Liver (tissue), 8 donors: ENCODE measurements at regions not wholly inside any gene's neighbourhood (a gene's known extent, or its start where the extent isn't known, plus 50 kb on each side); places are given as distances from the start of the nearest gene placed in this dataset.

Source experiments
- DNase-seq: peaks from one replicate; pipeline ENCODE4 v3.0.0-alpha.2; 2017; ENCODE audit warnings: low spot score
- H3K27ac ChIP-seq, 2 donors: one replicate each; pipeline ENCODE4 v1.7.0; 2013; ENCODE audit warnings: inconsistent platforms in 2 of 2, low read length in 2 of 2, control low read depth in 1 of 2, low read depth in 1 of 2, mild to moderate bottlenecking in 1 of 2
- H3K27me3 ChIP-seq, 4 donors: one replicate each; pipeline versions ENCODE4 v1.6.1 to v1.7.0; 2013; ENCODE audit warnings: low read length in 3 of 4, inconsistent platforms in 1 of 4, mild to moderate bottlenecking in 1 of 4, moderate library complexity in 1 of 4; ENCODE audit not compliant: control insufficient read depth in 4 of 4, insufficient read depth in 4 of 4
- H3K36me3 ChIP-seq, 4 donors: one replicate each; pipeline versions ENCODE4 v1.6.1 to v1.7.0; 2013; ENCODE audit warnings: low read length in 3 of 4, mild to moderate bottlenecking in 3 of 4, low read depth in 1 of 4, moderate library complexity in 1 of 4; ENCODE audit not compliant: control insufficient read depth in 4 of 4, insufficient read depth in 3 of 4
- H3K4me1 ChIP-seq, 4 donors: one replicate each; pipeline versions ENCODE4 v1.6.1 to v1.7.0; 2013; ENCODE audit warnings: low read length in 3 of 4, mild to moderate bottlenecking in 3 of 4, moderate library complexity in 1 of 4; ENCODE audit not compliant: control insufficient read depth in 4 of 4, insufficient read depth in 4 of 4
- H3K4me3 ChIP-seq, 3 donors: one replicate each; pipeline versions ENCODE4 v1.6.1 to v1.7.0; 2013; ENCODE audit warnings: low read length in 3 of 3, control low read depth in 1 of 3, low read depth in 1 of 3, mild to moderate bottlenecking in 1 of 3
- H3K9ac ChIP-seq, 2 donors: one replicate each; pipeline ENCODE4 v1.7.0; 2013; ENCODE audit warnings: low read length in 2 of 2, mild to moderate bottlenecking in 2 of 2, moderate library complexity in 2 of 2, control low read depth in 1 of 2, low read depth in 1 of 2
- H3K9me3 ChIP-seq, 4 donors: one replicate each; pipeline versions ENCODE4 v1.6.1 to v1.7.0; 2013; ENCODE audit warnings: low read length in 3 of 4; ENCODE audit not compliant: control insufficient read depth in 4 of 4
- EGR1 ChIP-seq, 2 donors: IDR thresholded peaks; 2 replicates each; pipeline ENCODE4 v1.6.1; 2016 to 2018; ENCODE audit warnings: antibody characterized with exemption in 2 of 2, low read depth in 2 of 2
- FOXA1 ChIP-seq: IDR thresholded peaks from 2 replicates; pipeline ENCODE4 v1.6.1; 2016; ENCODE audit warnings: antibody characterized with exemption
- FOXA2 ChIP-seq: IDR thresholded peaks from 2 replicates; pipeline ENCODE4 v1.6.1; 2016; ENCODE audit warnings: antibody characterized with exemption
- GABPA ChIP-seq, 2 donors: IDR thresholded peaks in 1 of 2; conservative IDR thresholded peaks in 1 of 2; 2 replicates each; pipeline ENCODE4 v1.6.1; 2016; ENCODE audit warnings: antibody characterized with exemption in 2 of 2, mild to moderate bottlenecking in 1 of 2, moderate library complexity in 1 of 2
- HNF4A ChIP-seq, 2 donors: conservative IDR thresholded peaks; 2 replicates each; pipeline ENCODE4 v1.6.1; 2016; ENCODE audit warnings: antibody characterized with exemption in 2 of 2, mild to moderate bottlenecking in 2 of 2
- HNF4G ChIP-seq: IDR thresholded peaks from 2 replicates; pipeline ENCODE4 v1.6.1; 2016; ENCODE audit warnings: antibody characterized with exemption
- JUND ChIP-seq, 2 donors: IDR thresholded peaks; 2 replicates each; pipeline ENCODE4 v1.6.1; 2016; ENCODE audit warnings: antibody characterized with exemption in 2 of 2
- NR2F2 ChIP-seq: IDR thresholded peaks from 2 replicates; pipeline ENCODE4 v1.6.1; 2016; ENCODE audit warnings: antibody characterized with exemption
- RXRA ChIP-seq, 2 donors: IDR thresholded peaks; 2 replicates each; pipeline ENCODE4 v1.6.1; 2017 to 2018; ENCODE audit warnings: antibody characterized with exemption in 2 of 2, mild to moderate bottlenecking in 1 of 2
- SP1 ChIP-seq: IDR thresholded peaks from 2 replicates; pipeline ENCODE4 v1.6.1; 2018; ENCODE audit warnings: antibody characterized with exemption, mild to moderate bottlenecking
- TAF1 ChIP-seq: conservative IDR thresholded peaks from 2 replicates; pipeline ENCODE4 v1.6.1; 2016; ENCODE audit warnings: antibody characterized with exemption, mild to moderate bottlenecking
- YY1 ChIP-seq: IDR thresholded peaks from 2 replicates; pipeline ENCODE4 v1.6.1; 2016; ENCODE audit warnings: antibody characterized with exemption, mild to moderate bottlenecking
- WGBS: extraction: QIAGEN DNeasy Blood & Tissue Kit; methylation state at CpG from one replicate; pipeline ENCODE4 v1.1.7; 2013; 5-methylcytosine and 5-hydroxymethylcytosine counted together
- TF ChIP-seq, protein P1 (sequence below): IDR thresholded peaks from 2 replicates; pipeline ENCODE4 v1.6.1; 2016; ENCODE audit warnings: antibody characterized with exemption, mild to moderate bottlenecking
- TF ChIP-seq, protein P2 (sequence below): IDR thresholded peaks from 2 replicates; pipeline ENCODE4 v1.6.1; 2016; ENCODE audit warnings: antibody characterized with exemption
- TF ChIP-seq, protein P3 (sequence below): fragments of 150-350 bp; IDR thresholded peaks from 2 replicates; pipeline ENCODE4 v1.5.1; 2017; ENCODE audit warnings: improper control_type of control experiment, low read depth, low read length; ENCODE audit not compliant: missing input control
- TF ChIP-seq, protein P4 (sequence below): IDR thresholded peaks from 2 replicates; pipeline ENCODE4 v1.6.1; 2016; ENCODE audit warnings: antibody characterized with exemption
- donor health status: healthy.
- donor health status: healthy.
- donor health status: healthy.
- donor health status: healthy.
- donor health status: healthy.

DNA sequence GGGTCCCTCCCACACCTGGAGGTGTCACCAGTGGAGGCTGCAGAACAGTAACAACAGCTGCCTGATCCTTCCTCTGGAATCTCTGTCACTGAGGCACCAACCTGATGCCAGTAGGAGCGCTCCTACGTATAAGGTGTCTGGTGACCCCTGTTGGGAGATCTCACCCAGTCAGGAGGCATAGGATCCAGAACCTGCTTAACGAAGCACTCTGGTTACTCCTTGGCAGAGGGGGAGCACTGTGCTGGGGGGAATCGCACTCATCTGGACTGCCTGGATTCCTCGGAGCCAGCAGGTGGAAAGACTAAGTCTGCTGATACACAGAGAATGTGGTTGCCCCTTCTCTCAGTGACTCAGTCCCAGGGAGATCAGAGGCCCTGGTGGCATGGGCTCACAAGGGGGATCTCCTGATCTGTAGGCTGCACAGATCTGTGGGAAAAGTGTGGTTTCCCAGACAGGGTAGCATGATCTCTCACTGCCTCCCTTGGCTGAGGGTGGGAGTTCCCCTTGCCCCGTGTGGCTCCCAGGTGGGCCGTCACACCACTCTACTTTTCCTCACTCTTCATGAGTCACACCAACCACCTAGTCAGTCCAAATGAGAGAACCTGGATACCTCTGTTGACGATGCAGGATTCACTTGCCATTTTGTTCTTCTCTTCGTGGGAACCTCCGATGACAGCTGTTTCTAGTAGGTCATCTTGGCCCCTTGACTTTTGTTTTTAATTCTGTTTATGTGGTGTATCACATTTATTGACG is 305.9 kb downstream of the IDS start:
- TF ChIP-seq FOXA2 (no peak), GABPA (IDR thresholded peaks at IDR 0.05 in 1 of 2, conservative IDR thresholded peaks at IDR 0.05 in 1 of 2) (no peak), SP1 (no peak), JUND (IDR thresholded peaks at IDR 0.05) (no peak), HNF4G (no peak), NR2F2 (no peak), EGR1 (IDR thresholded peaks at IDR 0.05; ENCODE audit: low read depth in 2 of 2) (no peak), YY1 (no peak), FOXA1 (no peak)
- TF ChIP-seq, protein P1, sequence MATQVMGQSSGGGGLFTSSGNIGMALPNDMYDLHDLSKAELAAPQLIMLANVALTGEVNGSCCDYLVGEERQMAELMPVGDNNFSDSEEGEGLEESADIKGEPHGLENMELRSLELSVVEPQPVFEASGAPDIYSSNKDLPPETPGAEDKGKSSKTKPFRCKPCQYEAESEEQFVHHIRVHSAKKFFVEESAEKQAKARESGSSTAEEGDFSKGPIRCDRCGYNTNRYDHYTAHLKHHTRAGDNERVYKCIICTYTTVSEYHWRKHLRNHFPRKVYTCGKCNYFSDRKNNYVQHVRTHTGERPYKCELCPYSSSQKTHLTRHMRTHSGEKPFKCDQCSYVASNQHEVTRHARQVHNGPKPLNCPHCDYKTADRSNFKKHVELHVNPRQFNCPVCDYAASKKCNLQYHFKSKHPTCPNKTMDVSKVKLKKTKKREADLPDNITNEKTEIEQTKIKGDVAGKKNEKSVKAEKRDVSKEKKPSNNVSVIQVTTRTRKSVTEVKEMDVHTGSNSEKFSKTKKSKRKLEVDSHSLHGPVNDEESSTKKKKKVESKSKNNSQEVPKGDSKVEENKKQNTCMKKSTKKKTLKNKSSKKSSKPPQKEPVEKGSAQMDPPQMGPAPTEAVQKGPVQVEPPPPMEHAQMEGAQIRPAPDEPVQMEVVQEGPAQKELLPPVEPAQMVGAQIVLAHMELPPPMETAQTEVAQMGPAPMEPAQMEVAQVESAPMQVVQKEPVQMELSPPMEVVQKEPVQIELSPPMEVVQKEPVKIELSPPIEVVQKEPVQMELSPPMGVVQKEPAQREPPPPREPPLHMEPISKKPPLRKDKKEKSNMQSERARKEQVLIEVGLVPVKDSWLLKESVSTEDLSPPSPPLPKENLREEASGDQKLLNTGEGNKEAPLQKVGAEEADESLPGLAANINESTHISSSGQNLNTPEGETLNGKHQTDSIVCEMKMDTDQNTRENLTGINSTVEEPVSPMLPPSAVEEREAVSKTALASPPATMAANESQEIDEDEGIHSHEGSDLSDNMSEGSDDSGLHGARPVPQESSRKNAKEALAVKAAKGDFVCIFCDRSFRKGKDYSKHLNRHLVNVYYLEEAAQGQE: no peak
- no peak overlapping the region for H3K9ac ChIP-seq
- H3K4me3 ChIP-seq: no peak overlapping the region
- DNase-seq: no peak
- H3K4me1 ChIP-seq: no peaks in the 10 kb centered on the region
- peaks cover 0 to 4% (median 0%) of the 10 kb centered on the region in 4 donors for H3K27me3 ChIP-seq
- whole genome bisulfite sequencing: 84% methylated on average over 11 of the region's 11 CpGs
- no peaks in the 10 kb centered on the region for H3K36me3 ChIP-seq
- no peak overlapping the region for H3K27ac ChIP-seq
- no peaks in the 10 kb centered on the region for H3K9me3 ChIP-seq

DNA sequence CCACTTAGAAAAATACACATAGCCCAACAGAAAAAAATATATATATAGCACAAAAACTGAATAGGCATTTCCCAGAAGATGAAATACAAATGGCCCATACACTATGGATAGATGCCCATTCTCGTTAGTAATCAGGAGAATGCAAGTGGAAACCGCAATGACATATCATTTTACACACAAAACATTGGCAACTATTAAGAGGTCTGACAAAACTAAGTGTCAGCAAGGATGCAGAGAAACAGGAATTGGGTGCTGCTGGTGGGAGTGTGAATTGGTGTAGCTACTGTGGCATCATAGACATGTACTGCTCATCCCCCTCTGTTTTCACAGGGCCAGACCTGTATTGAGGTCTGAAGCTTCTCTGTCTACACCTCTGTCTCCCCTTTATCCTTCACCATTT is 320.0 kb downstream of the IDS start:
- Histone ChIP-seq H3K4me1 (no peaks in the 10 kb centered on the region), H3K9me3 (no peaks in the 10 kb centered on the region), H3K36me3 (no peaks in the 10 kb centered on the region), H3K4me3 (no peak overlapping the region), H3K27me3 (peaks cover 0 to 3% (median 0%) of the 10 kb centered on the region in 4 donors), H3K27ac (no peak overlapping the region), H3K9ac (no peak overlapping the region)
- 58% methylated on average over 2 of the region's 2 CpGs for WGBS
- DNase-seq: no peak
- TF ChIP-seq, protein P1: no peak
- TF ChIP-seq YY1 (no peak), HNF4A (conservative IDR thresholded peaks at IDR 0.05) (no peak), NR2F2 (no peak), FOXA2 (no peak), JUND (IDR thresholded peaks at IDR 0.05) (no peak), TAF1 (no peak), GABPA (IDR thresholded peaks at IDR 0.05 in 1 of 2, conservative IDR thresholded peaks at IDR 0.05 in 1 of 2) (no peak), RXRA (IDR thresholded peaks at IDR 0.05) (no peak), FOXA1 (no peak)
- TF ChIP-seq, protein P2, sequence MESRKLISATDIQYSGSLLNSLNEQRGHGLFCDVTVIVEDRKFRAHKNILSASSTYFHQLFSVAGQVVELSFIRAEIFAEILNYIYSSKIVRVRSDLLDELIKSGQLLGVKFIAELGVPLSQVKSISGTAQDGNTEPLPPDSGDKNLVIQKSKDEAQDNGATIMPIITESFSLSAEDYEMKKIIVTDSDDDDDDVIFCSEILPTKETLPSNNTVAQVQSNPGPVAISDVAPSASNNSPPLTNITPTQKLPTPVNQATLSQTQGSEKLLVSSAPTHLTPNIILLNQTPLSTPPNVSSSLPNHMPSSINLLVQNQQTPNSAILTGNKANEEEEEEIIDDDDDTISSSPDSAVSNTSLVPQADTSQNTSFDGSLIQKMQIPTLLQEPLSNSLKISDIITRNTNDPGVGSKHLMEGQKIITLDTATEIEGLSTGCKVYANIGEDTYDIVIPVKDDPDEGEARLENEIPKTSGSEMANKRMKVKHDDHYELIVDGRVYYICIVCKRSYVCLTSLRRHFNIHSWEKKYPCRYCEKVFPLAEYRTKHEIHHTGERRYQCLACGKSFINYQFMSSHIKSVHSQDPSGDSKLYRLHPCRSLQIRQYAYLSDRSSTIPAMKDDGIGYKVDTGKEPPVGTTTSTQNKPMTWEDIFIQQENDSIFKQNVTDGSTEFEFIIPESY: no peak
- TF ChIP-seq, protein P3, sequence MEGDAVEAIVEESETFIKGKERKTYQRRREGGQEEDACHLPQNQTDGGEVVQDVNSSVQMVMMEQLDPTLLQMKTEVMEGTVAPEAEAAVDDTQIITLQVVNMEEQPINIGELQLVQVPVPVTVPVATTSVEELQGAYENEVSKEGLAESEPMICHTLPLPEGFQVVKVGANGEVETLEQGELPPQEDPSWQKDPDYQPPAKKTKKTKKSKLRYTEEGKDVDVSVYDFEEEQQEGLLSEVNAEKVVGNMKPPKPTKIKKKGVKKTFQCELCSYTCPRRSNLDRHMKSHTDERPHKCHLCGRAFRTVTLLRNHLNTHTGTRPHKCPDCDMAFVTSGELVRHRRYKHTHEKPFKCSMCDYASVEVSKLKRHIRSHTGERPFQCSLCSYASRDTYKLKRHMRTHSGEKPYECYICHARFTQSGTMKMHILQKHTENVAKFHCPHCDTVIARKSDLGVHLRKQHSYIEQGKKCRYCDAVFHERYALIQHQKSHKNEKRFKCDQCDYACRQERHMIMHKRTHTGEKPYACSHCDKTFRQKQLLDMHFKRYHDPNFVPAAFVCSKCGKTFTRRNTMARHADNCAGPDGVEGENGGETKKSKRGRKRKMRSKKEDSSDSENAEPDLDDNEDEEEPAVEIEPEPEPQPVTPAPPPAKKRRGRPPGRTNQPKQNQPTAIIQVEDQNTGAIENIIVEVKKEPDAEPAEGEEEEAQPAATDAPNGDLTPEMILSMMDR: no peak
- TF ChIP-seq, protein P4, sequence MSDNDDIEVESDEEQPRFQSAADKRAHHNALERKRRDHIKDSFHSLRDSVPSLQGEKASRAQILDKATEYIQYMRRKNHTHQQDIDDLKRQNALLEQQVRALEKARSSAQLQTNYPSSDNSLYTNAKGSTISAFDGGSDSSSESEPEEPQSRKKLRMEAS: no peak
